Keratinocyte (primary cell): ENCODE measurements at regions not wholly inside any gene's neighbourhood (a gene's known extent, or its start where the extent isn't known, plus 50 kb on each side); places are given as distances from the start of the nearest gene placed in this dataset.

Experiments
- EZH2 ChIP-seq: IDR thresholded peaks from one replicate; pipeline ENCODE4 v1.6.1; 2012; ENCODE audit warnings: inconsistent platforms, mild to moderate bottlenecking, low read length, moderate library complexity
- TF ChIP-seq, protein P1 (sequence below), 3 experiments: IDR thresholded peaks in 1 of 3; conservative IDR thresholded peaks in 1 of 3; optimal IDR thresholded peaks in 1 of 3; 2 replicates in 2 of 3; 3 replicates in 1 of 3; pipeline versions ENCODE3 to v1.5.1; 2011; ENCODE audit warnings: low read length in 3 of 3, mild to moderate bottlenecking in 3 of 3, moderate library complexity in 2 of 3, control low read depth in 1 of 3, inconsistent platforms in 1 of 3; ENCODE audit not compliant: insufficient read depth in 2 of 3; ENCODE audit errors: extremely low read depth in 1 of 3

GRCh38 chr14:56004323-56004722 is 113.9 kb upstream of the PELI2 start:
- TF ChIP-seq, protein P1, sequence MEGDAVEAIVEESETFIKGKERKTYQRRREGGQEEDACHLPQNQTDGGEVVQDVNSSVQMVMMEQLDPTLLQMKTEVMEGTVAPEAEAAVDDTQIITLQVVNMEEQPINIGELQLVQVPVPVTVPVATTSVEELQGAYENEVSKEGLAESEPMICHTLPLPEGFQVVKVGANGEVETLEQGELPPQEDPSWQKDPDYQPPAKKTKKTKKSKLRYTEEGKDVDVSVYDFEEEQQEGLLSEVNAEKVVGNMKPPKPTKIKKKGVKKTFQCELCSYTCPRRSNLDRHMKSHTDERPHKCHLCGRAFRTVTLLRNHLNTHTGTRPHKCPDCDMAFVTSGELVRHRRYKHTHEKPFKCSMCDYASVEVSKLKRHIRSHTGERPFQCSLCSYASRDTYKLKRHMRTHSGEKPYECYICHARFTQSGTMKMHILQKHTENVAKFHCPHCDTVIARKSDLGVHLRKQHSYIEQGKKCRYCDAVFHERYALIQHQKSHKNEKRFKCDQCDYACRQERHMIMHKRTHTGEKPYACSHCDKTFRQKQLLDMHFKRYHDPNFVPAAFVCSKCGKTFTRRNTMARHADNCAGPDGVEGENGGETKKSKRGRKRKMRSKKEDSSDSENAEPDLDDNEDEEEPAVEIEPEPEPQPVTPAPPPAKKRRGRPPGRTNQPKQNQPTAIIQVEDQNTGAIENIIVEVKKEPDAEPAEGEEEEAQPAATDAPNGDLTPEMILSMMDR (optimal IDR thresholded peaks at IDR 0.05 in 1 of 3, IDR thresholded peaks at IDR 0.05 in 1 of 3, conservative IDR thresholded peaks at IDR 0.05 in 1 of 3; ENCODE audit: extremely low read depth in 1 of 3, insufficient read depth in 2 of 3, low read length in 3 of 3), result no peak
- TF ChIP-seq EZH2, result no peak
